Panc1 (cell line): ENCODE measurements at regions not wholly inside any gene's neighbourhood (a gene's known extent, or its start where the extent isn't known, plus 50 kb on each side); places are given as distances from the start of the nearest gene placed in this dataset.

Source experiments
- CTCF ChIP-seq: fragments of 450-650 bp; IDR thresholded peaks from 2 replicates; pipeline ENCODE4 v1.5.1; 2017; ENCODE audit warnings: mild to moderate bottlenecking
- POLR2AphosphoS5 ChIP-seq: IDR thresholded peaks from 2 replicates; pipeline ENCODE4 v1.6.1; 2012; ENCODE audit warnings: mild to moderate bottlenecking, low read depth, low read length, moderate library complexity
- SIN3A ChIP-seq: IDR thresholded peaks from 2 replicates; pipeline ENCODE4 v1.6.1; 2012; ENCODE audit warnings: low read depth, mild to moderate bottlenecking, low read length, moderate library complexity, borderline replicate concordance; ENCODE audit not compliant: insufficient read depth
- TCF7L2 ChIP-seq: IDR thresholded peaks from 2 replicates; pipeline ENCODE4 v1.6.1; 2011; ENCODE audit warnings: mild to moderate bottlenecking, low read depth, low read length, inconsistent platforms
- TF ChIP-seq, protein P1 (sequence below), 2 experiments: IDR thresholded peaks; 2 replicates each; pipeline ENCODE4 v1.6.1; 2011 to 2012; ENCODE audit warnings: low read depth in 2 of 2, control low read depth in 1 of 2, low read length in 1 of 2, mild to moderate bottlenecking in 1 of 2, moderate library complexity in 1 of 2; ENCODE audit not compliant: insufficient read depth in 1 of 2

DNA sequence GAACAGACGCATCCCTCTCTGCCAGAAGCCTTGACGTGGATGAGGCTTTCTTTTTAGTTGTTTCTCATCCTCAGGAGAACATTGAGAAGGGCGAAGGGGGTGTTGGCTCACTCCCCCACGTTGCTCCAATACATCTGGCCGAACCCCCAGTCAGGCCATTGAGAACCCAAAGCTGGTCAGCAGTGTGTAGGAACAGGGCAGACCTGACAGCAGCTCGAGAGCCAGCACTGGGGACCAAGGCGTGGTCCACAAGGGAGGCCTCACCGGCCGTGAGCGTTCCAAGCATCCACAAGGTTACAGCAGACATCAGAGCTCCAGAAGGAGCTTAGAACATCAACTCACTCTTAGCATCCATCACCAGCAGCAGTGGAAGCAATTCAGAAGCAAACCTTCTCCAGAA, 387.9 kb upstream of the ARID1B start:
- TF ChIP-seq POLR2AphosphoS5 (no peak), CTCF (no peak), TCF7L2 (no peak), SIN3A (no peak)
- TF ChIP-seq, protein P1, sequence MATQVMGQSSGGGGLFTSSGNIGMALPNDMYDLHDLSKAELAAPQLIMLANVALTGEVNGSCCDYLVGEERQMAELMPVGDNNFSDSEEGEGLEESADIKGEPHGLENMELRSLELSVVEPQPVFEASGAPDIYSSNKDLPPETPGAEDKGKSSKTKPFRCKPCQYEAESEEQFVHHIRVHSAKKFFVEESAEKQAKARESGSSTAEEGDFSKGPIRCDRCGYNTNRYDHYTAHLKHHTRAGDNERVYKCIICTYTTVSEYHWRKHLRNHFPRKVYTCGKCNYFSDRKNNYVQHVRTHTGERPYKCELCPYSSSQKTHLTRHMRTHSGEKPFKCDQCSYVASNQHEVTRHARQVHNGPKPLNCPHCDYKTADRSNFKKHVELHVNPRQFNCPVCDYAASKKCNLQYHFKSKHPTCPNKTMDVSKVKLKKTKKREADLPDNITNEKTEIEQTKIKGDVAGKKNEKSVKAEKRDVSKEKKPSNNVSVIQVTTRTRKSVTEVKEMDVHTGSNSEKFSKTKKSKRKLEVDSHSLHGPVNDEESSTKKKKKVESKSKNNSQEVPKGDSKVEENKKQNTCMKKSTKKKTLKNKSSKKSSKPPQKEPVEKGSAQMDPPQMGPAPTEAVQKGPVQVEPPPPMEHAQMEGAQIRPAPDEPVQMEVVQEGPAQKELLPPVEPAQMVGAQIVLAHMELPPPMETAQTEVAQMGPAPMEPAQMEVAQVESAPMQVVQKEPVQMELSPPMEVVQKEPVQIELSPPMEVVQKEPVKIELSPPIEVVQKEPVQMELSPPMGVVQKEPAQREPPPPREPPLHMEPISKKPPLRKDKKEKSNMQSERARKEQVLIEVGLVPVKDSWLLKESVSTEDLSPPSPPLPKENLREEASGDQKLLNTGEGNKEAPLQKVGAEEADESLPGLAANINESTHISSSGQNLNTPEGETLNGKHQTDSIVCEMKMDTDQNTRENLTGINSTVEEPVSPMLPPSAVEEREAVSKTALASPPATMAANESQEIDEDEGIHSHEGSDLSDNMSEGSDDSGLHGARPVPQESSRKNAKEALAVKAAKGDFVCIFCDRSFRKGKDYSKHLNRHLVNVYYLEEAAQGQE (IDR thresholded peaks at IDR 0.05; ENCODE audit: insufficient read depth in 1 of 2, low read depth in 2 of 2, low read length in 1 of 2), result no peak
